ENCODE measurements at regions not wholly inside any gene's neighbourhood (a gene's known extent, or its start where the extent isn't known, plus 50 kb on each side); places are given as distances from the start of the nearest gene placed in this dataset.

DNA sequence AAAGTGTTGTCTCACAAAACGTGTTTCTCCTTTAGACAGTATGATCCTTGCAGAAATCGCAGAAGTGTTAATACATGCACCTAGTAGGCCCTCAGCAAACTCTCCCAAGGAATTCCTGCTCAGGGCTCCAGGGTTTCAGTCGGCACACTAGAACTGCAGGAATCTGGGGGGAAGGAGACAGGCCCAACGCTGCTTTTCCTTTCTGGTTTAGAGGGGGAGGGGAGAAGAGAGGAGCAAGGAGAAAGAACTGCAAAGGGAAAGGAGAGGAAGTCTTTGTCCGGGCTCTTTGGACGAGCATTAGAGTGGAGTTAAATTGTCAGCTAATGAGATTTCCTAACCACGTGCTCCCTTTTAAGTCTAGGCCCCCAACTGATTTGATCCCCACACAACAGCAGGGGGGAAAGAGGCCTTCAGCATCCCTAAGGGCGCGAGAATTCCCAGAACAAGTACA is 103.7 kb upstream of the SOD1 start:
- Histone ChIP-seq H3K4me3 (no peak overlapping the region), H2AFZ (ENCODE audit: control insufficient read depth, low read depth, low read length) (no peak overlapping the region), H3K4me2 (ENCODE audit: control insufficient read depth, insufficient read depth) (no peak overlapping the region), H3K36me3 (ENCODE audit: control insufficient read depth in 2 of 2, insufficient read depth in 2 of 2, low read length in 1 of 2) (no peaks in the 10 kb centered on the region), H3K4me1 (ENCODE audit: control insufficient read depth, insufficient read depth, low read length) (peaks cover 14% of the 10 kb centered on the region), H3K27ac (ENCODE audit: control insufficient read depth, insufficient read depth) (no peak overlapping the region), H4K20me1 (ENCODE audit: control insufficient read depth, insufficient read depth) (no peaks in the 10 kb centered on the region), H3K27me3 (replicated peaks in 1 of 2; ENCODE audit: control insufficient read depth in 2 of 2, insufficient read depth in 2 of 2, low read length in 1 of 2) (peaks cover 0 to 5% of the 10 kb centered on the region in 2 experiments; a peak in 1 of 4 replicates), H3K9ac (ENCODE audit: control insufficient read depth, insufficient read depth, low read length) (no peak overlapping the region), H3K9me3 (replicated peaks; ENCODE audit: control insufficient read depth, insufficient read depth, low read length) (no peaks in the 10 kb centered on the region), H3K79me2 (ENCODE audit: control insufficient read depth, insufficient read depth, low read length) (no peaks in the 10 kb centered on the region)
- in situ Hi-C loops (cut with MboI) = no loop called here
- ChIA-PET POLR2A (no interaction called here), SMC1A (ENCODE audit: uncharacterized antibody, unreplicated experiment) (interaction anchor here (1.4 kb wide), 1 partner anchor 47 kb away, joined by 4 read pairs; no protein-coding TSS in a partner anchor), RAD21 (ENCODE audit: unreplicated experiment) (interaction anchor here (1.3 kb wide), 1 partner anchor 44 kb away, joined by 4 read pairs; no protein-coding TSS in a partner anchor), CTCF (interaction anchor here (0.9 to 2.1 kb wide), 3 partner anchors 156 to 357 kb away, joined by 3 to 5 read pairs (median 3); no protein-coding TSS in a partner anchor)
- no peak for TF ChIP-seq SP1 (IDR thresholded peaks at IDR 0.05; ENCODE audit: low read depth, low read length)
- TF ChIP-seq, protein P1, sequence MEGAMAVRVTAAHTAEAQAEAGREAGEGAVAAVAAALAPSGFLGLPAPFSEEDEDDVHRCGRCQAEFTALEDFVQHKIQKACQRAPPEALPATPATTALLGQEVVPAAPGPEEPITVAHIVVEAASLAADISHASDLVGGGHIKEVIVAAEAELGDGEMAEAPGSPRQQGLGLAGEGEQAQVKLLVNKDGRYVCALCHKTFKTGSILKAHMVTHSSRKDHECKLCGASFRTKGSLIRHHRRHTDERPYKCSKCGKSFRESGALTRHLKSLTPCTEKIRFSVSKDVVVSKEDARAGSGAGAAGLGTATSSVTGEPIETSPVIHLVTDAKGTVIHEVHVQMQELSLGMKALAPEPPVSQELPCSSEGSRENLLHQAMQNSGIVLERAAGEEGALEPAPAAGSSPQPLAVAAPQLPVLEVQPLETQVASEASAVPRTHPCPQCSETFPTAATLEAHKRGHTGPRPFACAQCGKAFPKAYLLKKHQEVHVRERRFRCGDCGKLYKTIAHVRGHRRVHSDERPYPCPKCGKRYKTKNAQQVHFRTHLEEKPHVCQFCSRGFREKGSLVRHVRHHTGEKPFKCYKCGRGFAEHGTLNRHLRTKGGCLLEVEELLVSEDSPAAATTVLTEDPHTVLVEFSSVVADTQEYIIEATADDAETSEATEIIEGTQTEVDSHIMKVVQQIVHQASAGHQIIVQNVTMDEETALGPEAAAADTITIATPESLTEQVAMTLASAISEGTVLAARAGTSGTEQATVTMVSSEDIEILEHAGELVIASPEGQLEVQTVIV (IDR thresholded peaks at IDR 0.05; ENCODE audit: borderline replicate concordance, partially characterized antibody) = no peak
- TF ChIP-seq, protein P2, sequence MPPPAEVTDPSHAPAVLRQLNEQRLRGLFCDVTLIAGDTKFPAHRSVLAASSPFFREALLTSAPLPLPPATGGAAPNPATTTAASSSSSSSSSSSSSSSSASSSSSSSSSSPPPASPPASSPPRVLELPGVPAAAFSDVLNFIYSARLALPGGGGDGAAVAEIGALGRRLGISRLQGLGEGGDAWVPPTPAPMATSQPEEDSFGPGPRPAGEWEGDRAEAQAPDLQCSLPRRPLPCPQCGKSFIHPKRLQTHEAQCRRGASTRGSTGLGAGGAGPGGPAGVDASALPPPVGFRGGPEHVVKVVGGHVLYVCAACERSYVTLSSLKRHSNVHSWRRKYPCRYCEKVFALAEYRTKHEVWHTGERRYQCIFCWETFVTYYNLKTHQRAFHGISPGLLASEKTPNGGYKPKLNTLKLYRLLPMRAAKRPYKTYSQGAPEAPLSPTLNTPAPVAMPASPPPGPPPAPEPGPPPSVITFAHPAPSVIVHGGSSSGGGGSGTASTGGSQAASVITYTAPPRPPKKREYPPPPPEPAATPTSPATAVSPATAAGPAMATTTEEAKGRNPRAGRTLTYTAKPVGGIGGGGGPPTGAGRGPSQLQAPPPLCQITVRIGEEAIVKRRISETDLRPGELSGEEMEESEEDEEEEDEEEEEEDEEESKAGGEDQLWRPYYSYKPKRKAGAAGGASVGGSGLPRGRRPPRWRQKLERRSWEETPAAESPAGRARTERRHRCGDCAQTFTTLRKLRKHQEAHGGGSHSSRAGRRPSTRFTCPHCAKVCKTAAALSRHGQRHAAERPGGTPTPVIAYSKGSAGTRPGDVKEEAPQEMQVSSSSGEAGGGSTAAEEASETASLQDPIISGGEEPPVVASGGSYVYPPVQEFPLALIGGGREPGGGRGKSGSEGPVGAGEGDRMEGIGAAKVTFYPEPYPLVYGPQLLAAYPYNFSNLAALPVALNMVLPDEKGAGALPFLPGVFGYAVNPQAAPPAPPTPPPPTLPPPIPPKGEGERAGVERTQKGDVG (CRISPR knock-in tag; IDR thresholded peaks at IDR 0.05) = no peak
- TF ChIP-seq PAX5 (IDR thresholded peaks at IDR 0.05; ENCODE audit: borderline replicate concordance, low read depth, low read length) = no peak
- no peak for TF ChIP-seq CBX3 (IDR thresholded peaks at IDR 0.05; ENCODE audit: borderline replicate concordance, low read depth)
- no peak for TF ChIP-seq MTA3 (IDR thresholded peaks at IDR 0.05; ENCODE audit: borderline replicate concordance, low read length)
- intact Hi-C loops (cut with micrococcal nuclease; ENCODE audit: unreplicated experiment) = no loop called here
- no TSS peak for BruUV-seq (replicated peaks)
- no peak for FAIRE-seq
- no peak for DNase-seq (ENCODE audit: low read depth, low spot score)
- ATAC-seq = no peak
- WGBS (ENCODE audit: insufficient coverage, insufficient replicate concordance, low lambda C conversion rate, missing lambda C conversion rate) = 54% methylated on average over 9 of the region's 9 CpGs
